Right ventricle myocardium superior (tissue), 1 donor: ENCODE measurements at regions not wholly inside any gene's neighbourhood (a gene's known extent, or its start where the extent isn't known, plus 50 kb on each side); places are given as distances from the start of the nearest gene placed in this dataset.
A peak's percentile ranks its signal among the peaks of the same experiment; 100 is the strongest.
"Not testable (repeated sequence)": the region's sequence is repeated elsewhere in the genome, so short reads cannot be mapped to it uniquely, and the experiment has no call there.

ENCODE experiments used
- ATAC-seq: fragments of 200-7000 bp; cut with Tn5 transposase; one replicate; pipeline ENCODE4 v1.9.1; 2020; ENCODE audit warnings: mild to moderate bottlenecking; ENCODE audit not compliant: poor library complexity
- DNase-seq: peaks from one replicate; pipeline ENCODE4 v3.0.0-alpha.2; 2020
- intact Hi-C: fragments of 100-400 bp; cut with DNase I; formaldehyde crosslinking; loops from one replicate; pipeline ENCODE4 v1.11.2; 2022
- donor health status: DM: no; HTN: yes; CAD: no; lungs with severe emphysema.

GRCh38 chr1:144715866-144716265, 123.2 kb downstream of the PPIAL4F start:
- intact Hi-C loops, result not testable (repeated sequence)

More at GRCh38 chr1:144715866-144716265, 123.2 kb downstream of the PPIAL4F start:
- ATAC-seq, result peak; percentile 60
- DNase-seq, result not testable (repeated sequence)
